GM21717 (cell line): ENCODE measurements at regions not wholly inside any gene's neighbourhood (a gene's known extent, or its start where the extent isn't known, plus 50 kb on each side); places are given as distances from the start of the nearest gene placed in this dataset.

Source experiments
- ATAC-seq: cut with Tn5 transposase; IDR thresholded peaks from one replicate; pipeline ENCODE4 v1.9.1; 2021; ENCODE audit warnings: mild to moderate bottlenecking, moderate library complexity; ENCODE audit not compliant: unreplicated experiment

DNA sequence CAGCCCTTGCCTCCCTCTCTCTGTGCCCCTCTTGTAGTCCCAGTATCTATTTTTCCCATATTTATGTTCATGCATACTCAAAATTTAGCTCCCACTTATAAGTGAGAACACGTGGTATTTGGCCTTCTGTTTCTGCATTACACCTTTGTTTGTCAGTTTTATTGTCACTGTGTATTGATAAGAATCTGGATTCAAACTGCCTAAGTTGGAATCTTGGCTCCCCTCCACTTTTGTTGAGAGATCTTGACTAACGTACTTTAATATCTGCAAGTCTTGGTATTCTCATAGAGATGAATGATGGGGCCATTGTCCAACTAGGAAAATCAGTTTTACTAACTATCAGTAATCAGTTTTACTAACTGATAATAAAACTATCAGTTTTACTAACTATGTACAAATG, 87.8 kb upstream of the PRMT6 start:
- no peak for ATAC-seq

DNA sequence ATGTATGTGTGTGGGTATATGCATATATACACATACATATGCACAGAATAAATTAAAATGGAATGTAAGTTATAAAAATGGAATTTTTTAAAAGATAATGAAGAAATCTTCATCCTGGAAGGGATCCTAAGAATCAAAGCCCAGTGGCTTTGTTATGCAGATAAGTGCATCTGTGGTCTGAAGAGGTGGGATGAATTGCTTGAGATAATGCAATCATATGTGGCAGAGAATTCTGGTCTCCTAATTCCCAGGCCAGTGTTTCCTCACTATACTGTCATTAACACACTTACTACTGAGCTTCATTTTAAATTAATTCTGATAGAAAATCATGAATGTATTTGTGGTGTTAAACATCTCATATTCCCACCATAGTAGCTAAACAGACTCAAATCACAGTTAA, 86.7 kb upstream of the PRMT6 start:
- no peak for ATAC-seq

DNA sequence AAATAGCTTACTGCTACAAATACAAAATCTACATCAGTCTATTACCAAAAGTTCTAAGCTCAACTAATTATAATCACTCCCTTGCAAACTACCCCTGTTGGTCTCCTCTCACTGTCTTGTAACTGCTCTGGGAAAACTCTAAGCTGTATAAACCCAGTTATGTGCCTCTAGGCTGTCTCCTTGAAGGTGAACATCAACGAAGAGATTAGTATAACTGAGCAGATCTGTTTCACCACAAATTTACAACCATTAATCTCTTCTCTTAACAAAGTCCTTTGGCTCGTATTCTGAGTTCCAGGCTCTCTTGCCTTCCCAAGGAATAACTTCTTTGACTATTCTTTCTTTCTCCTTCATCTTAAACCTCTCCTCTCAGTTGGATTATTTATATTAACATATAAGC, 84.4 kb upstream of the PRMT6 start:
- no peak for ATAC-seq

DNA sequence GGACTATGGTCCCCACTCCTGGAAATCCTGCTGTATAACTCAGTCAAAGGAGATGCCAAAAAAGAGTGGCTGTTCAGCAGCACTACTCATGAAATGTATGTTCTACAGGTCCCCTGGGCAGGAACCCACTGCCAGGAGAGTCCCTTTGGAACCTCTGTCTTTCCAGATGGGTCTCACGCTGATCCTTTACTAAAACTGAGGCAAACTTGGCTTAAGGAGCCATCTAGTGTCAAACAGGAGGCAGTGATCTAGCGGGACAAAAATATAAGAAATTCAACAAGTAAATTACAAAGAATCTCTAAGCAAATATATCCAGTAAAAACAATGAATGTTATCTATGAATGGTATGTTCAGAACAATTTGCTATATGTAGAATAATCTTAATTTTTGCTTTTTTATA, 80.5 kb upstream of the PRMT6 start:
- ATAC-seq: no peak

DNA sequence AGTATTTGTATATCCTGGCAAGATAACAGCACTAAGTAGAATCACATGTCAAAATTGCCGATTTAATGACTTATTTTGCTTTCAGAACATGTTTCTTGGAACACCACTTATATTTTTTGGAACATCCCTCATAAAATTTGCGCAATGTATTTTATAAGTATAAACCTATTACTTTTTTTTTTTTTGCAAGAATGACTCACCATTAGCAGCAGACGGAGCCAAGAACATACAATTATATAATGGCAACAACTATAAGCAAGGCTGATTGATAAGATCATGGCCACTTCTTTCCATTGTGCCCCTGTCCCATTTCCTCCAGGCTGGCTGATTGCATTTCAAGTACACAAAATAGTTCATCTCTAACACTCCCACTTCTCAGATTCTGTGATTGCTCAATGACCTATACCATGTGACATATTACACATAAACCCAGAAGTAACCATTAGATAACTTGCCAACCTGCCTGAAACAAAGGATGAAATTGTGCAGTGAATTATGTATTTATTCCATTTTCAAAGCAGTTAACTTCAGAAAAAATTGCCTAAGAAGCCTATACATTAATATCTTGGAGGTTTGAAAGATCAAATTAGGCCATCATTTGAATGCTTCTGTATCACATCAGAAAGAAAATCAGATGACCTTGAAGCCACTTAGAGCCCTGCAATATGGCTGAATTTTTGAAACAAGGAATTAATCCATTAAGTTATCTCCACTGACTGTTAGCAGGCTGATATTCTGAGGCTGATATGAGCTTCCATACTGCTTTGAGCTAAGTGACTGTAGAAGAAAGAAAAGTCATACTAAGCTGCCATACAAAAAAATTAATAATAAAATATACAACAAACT, 77.8 kb upstream of the PRMT6 start:
- no peak for ATAC-seq

DNA sequence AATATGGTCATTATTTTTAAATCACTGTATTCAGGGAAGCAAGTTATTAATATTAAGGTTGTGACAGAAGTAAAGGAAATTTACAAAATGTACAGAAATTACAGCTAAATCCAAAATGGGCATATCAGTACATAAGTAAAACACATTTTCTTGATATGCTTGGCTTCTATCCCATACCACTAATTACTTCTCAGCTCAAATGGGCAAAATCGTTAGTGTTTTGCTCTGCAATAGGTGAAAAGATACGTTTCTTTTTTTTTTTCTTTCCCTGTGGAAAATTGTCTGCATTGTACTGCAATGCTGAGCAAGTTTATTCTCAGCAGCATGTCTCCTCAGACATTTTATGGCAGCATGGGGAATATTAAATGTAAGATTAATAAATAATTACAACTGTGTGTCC, 77.1 kb upstream of the PRMT6 start:
- no peak for ATAC-seq

DNA sequence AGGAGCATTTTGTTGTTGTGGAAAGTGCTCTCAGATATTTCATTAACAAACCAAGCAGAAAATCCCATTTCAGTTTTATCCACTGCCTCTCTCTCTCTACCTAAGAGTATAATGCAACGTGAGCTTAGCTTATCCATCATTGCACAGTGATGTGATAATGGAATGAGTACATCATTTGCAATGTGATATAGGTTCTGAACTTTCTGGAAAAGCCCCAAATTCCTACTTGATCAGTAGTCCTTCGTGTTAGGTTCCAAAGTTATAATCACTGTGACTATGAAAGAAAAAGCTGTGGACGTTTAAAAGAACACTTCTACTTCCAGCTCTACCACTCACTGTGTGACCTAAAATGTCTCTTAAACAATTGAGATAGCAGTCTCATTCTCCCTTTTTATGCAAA, 76.4 kb upstream of the PRMT6 start:
- no peak for ATAC-seq

DNA sequence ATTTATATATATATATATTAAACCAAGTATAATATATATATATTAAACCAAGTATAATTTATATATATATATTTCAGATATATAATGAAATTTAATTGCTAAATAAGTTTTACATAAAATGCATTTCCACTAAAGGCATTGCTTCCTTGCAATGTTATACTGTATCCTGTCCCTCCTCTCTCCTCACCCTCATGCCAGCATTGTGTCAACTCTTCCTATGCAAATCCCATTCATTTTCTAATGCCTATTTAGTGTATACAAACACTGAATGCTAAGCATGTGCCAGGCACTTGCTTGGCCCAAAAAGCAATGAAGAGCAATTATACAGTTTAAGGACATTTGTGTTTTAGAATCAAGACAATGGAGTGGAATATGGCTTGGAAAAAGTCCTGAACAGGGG, 71.7 kb upstream of the PRMT6 start:
- no peak for ATAC-seq

DNA sequence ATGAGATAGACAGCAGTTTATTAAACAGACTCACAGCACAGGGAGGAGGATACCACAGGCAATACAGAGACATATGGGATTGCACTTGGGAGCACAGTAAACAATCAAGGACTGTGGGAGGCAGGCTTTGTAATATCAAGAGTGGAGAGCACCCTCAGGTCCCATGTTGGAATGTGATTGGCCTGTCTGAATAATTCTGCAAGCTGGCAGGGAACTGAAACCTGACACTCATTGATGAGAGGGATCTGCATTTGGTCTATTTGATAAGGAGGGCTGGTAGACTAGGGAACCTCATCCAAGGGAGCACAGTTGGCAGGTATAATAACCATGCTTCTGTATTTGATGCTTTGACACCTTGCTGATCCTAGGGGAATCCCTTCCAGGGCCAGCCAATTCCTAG, 69.9 kb upstream of the PRMT6 start:
- no peak for ATAC-seq

DNA sequence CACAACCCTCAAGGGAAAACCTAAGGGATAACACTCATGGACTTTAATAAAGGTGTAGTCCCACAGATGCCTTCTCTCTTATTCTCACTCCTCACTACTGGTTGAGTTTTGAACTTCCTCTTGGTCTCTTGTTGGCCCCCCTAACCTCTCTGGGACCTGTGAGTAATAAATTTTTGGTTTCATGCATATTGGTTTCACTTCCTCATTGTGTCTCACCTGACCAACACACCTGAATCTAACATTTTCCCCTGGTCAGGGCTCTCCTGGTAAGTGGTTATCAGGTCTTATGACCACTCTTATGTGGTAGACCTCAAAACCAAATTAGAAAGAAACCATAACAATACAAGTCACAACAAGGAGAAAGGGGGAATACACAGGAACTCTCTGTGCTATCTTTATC, 60.5 kb upstream of the PRMT6 start:
- peak; percentile 95 for ATAC-seq

DNA sequence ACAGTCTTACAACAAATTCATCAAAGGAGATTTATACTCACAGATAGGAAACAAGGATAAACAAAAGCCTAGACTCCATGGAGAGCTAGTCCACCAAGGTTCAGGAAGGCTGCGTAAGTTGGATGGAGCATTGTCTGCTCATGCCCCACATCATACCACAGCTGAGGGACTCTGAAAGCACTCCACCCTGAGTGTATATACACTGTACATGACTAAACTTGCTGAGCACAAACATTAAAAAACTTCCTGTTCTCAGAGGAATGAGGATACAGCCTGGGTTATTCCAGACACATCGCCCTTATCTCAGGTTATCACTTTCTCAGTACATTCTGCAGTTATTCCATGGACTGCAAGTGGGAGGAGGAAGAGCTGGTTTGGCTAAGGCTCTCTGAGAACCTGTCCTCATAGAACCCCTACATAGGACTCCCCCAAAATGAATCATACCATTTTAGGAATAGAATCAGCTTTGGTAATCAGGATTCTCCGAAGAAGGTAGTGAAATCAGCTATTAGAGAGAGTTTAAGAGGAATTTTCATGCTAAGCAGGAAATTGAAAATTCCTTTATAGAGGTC, 58.0 kb upstream of the PRMT6 start:
- ATAC-seq: no peak

DNA sequence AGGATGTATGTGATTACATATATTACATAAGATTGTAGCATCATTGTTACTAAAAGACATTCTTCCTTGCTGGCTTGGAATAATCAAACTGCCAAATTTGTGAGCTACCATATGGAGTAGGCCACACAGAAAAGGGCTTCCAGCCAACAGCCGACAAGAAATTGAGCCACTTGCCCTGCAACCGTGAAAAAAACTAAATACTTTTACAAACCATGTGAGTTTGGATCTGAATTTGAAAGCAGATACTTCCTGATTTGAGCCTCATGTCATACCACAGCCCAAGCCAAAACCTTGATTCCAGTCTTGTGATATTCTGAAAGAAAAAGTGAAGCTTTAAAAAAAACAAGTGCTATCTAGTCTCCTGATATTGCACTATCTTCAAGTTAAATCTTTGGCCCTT, 55.6 kb upstream of the PRMT6 start:
- ATAC-seq: no peak

DNA sequence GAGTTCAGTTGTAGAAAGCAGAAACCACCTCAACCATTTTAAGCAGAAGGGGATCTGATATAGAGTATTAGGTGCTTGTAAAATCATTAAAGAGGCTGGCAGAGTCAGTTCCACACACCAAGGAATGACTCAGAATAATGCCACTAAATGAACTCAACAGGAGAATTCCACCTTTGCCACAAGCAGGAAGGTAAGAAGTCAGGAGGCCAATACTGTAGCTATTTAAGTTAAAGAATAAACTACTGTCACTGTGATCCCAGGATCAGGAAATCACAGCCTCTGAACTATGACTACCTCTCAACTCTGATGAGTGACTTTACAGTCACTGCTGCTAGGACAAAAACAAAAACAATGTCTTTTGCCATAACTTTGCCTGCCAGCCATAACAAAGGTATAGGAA, 52.5 kb upstream of the PRMT6 start:
- ATAC-seq: no peak

DNA sequence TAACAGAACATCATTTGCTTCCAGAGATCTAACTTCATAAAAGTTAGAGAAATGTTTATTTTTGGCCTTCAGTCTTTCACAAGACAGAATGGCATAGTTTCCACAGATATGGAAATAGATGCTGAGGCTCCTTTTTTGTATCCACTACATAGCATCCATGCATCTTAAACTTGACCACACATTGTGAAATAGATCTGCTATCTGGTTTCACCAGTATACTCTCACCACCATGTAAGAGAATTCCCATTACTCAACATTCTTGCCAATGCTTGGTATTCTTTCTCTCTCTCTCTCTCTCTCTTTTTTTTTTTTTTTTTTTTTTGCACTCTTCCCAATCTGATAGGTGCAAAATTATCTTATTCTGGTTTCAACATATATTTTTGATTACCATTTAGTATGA, 52.1 kb upstream of the PRMT6 start:
- no peak for ATAC-seq
